ENCODE measurements at regions not wholly inside any gene's neighbourhood (a gene's known extent, or its start where the extent isn't known, plus 50 kb on each side); places are given as distances from the start of the nearest gene placed in this dataset.

DNA sequence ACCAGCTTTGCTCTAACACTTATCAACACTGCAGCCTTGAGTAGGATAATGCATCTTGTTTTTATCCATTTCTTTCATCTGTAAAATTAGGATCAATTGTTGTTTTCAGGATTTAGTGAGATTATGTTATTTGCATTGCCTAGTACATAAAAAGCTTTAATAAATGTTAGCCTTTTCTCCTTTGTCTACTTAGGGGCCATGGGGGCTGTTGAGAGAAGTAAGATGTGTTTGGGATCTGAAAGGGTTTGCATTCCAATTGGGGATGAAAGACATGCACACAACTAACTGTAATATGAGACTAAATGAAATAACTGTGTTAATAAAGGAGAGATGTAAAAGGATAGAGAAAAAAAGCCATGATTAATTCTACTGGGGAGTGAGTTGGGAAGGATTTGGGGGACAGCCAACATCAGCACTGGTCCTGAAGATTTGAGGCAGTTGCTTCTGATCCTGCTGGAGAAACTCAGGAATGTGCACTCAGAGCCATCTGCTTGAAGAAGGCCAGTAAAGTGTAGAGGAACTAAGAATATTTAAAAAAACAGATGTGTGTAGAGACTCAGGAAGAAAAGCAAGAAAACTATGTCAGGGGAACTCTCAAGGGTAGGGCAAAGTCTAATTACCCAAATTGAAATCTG lies 236.3 kb downstream of the OLFM4 start:
- no peak for TF ChIP-seq CTCF (IDR thresholded peaks at IDR 0.05)
- TF ChIP-seq REST (IDR thresholded peaks at IDR 0.05; ENCODE audit: insufficient read depth in 1 of 2, low read depth in 2 of 2, low read length in 1 of 2): no peak
- no peak for TF ChIP-seq POLR2AphosphoS5 (IDR thresholded peaks at IDR 0.05; ENCODE audit: low read depth, low read length)
- TF ChIP-seq SIN3A (IDR thresholded peaks at IDR 0.05; ENCODE audit: borderline replicate concordance, insufficient read depth, low read depth, low read length): no peak

Measured in Panc1 (cell line).